HG03342 (cell line): ENCODE measurements at regions not wholly inside any gene's neighbourhood (a gene's known extent, or its start where the extent isn't known, plus 50 kb on each side); places are given as distances from the start of the nearest gene placed in this dataset.

Source experiments
- ATAC-seq: cut with Tn5 transposase; IDR thresholded peaks from one replicate; pipeline ENCODE4 v1.9.1; 2021; ENCODE audit warnings: mild to moderate bottlenecking, moderate library complexity; ENCODE audit not compliant: unreplicated experiment

- ATAC-seq, result no peak
These were observed 1540.6 kb upstream of the GBE1 start for GRCh38 chr3:83302091-83302490.

- ATAC-seq, result no peak
These were observed 1556.2 kb upstream of the GBE1 start for GRCh38 chr3:83317605-83318004.

- no peak for ATAC-seq
These were observed 1559.3 kb upstream of the GBE1 start for GRCh38 chr3:83320726-83321125.

- no peak for ATAC-seq
These were observed 1560.0 kb upstream of the GBE1 start for GRCh38 chr3:83321457-83321856.

GRCh38 chr3:83321891-83322290, 1560.4 kb upstream of the GBE1 start:
- no peak for ATAC-seq

- ATAC-seq, result no peak
These were observed 1592.8 kb upstream of the GBE1 start for GRCh38 chr3:83354205-83354604.

- ATAC-seq, result no peak
These were observed 1565.5 kb upstream of the CADM2 start for GRCh38 chr3:83393276-83393675.

GRCh38 chr3:83403927-83404326, 1554.9 kb upstream of the CADM2 start:
- ATAC-seq, result no peak

- ATAC-seq, result no peak
These were observed 1532.5 kb upstream of the CADM2 start for GRCh38 chr3:83426300-83426699.

GRCh38 chr3:83434880-83435587, 1523.8 kb upstream of the CADM2 start:
- no peak for ATAC-seq

GRCh38 chr3:83438188-83438587, 1520.6 kb upstream of the CADM2 start:
- ATAC-seq, result no peak

- ATAC-seq, result no peak
These were observed 1505.7 kb upstream of the CADM2 start for GRCh38 chr3:83453056-83453455.

GRCh38 chr3:83454353-83454752, 1504.4 kb upstream of the CADM2 start:
- ATAC-seq, result no peak

GRCh38 chr3:83457551-83457950, 1501.2 kb upstream of the CADM2 start:
- ATAC-seq, result no peak

GRCh38 chr3:83460052-83460451, 1498.7 kb upstream of the CADM2 start:
- no peak for ATAC-seq

- ATAC-seq, result no peak
These were observed 1497.4 kb upstream of the CADM2 start for GRCh38 chr3:83461411-83461810.

- no peak for ATAC-seq
These were observed 1481.2 kb upstream of the CADM2 start for GRCh38 chr3:83477563-83477962.

GRCh38 chr3:83482402-83483070, 1476.3 kb upstream of the CADM2 start:
- no peak for ATAC-seq

- no peak for ATAC-seq
These were observed 1462.3 kb upstream of the CADM2 start for GRCh38 chr3:83496462-83496861.

GRCh38 chr3:83498361-83499016, 1460.3 kb upstream of the CADM2 start:
- no peak for ATAC-seq

- no peak for ATAC-seq
These were observed 1458.4 kb upstream of the CADM2 start for GRCh38 chr3:83500422-83500821.

- no peak for ATAC-seq
These were observed 1457.9 kb upstream of the CADM2 start for GRCh38 chr3:83500931-83501330.
